ENCODE measurements at regions not wholly inside any gene's neighbourhood (a gene's known extent, or its start where the extent isn't known, plus 50 kb on each side); places are given as distances from the start of the nearest gene placed in this dataset.

DNA sequence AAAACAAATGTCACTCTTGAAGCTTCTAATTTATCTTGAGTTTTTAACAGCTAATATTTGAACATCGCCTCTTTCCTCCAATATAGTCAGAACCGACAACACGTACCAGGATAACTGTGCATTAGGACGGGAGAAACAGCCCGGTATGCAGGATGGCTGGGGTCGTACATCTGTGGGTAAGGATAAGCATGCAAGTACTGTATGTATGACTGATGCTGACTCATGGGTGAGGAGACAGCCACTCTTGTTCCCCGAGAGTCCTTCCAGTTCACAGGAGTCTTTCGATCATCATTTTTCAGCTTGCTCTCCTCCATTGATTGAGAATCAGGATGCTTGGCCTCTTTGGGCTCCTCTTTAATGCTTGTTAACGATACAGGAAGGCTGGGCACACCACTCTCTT, 102.3 kb downstream of the ZNF608 start (continued):
- TF ChIP-seq, protein P1, sequence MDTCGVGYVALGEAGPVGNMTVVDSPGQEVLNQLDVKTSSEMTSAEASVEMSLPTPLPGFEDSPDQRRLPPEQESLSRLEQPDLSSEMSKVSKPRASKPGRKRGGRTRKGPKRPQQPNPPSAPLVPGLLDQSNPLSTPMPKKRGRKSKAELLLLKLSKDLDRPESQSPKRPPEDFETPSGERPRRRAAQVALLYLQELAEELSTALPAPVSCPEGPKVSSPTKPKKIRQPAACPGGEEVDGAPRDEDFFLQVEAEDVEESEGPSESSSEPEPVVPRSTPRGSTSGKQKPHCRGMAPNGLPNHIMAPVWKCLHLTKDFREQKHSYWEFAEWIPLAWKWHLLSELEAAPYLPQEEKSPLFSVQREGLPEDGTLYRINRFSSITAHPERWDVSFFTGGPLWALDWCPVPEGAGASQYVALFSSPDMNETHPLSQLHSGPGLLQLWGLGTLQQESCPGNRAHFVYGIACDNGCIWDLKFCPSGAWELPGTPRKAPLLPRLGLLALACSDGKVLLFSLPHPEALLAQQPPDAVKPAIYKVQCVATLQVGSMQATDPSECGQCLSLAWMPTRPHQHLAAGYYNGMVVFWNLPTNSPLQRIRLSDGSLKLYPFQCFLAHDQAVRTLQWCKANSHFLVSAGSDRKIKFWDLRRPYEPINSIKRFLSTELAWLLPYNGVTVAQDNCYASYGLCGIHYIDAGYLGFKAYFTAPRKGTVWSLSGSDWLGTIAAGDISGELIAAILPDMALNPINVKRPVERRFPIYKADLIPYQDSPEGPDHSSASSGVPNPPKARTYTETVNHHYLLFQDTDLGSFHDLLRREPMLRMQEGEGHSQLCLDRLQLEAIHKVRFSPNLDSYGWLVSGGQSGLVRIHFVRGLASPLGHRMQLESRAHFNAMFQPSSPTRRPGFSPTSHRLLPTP (IDR thresholded peaks at IDR 0.05; ENCODE audit: borderline replicate concordance, extremely low read depth, insufficient read length), result no peak
- TF ChIP-seq KDM5B (IDR thresholded peaks at IDR 0.05; ENCODE audit: insufficient replicate concordance, low read depth, low read length) (no peak), HMGN3 (IDR thresholded peaks at IDR 0.05; ENCODE audit: borderline replicate concordance, extremely low read depth, insufficient read length, low read depth, low read length) (no peak), ZBTB8A (IDR thresholded peaks at IDR 0.05; ENCODE audit: partially characterized antibody) (no peak), KLF1 (tag; IDR thresholded peaks at IDR 0.05) (no peak), ZNF408 (CRISPR knock-in tag; IDR thresholded peaks at IDR 0.05; ENCODE audit: low read depth) (no peak), FOXK2 (conservative IDR thresholded peaks at IDR 0.05 in 1 of 2, IDR thresholded peaks at IDR 0.05 in 1 of 2; ENCODE audit: low read depth in 2 of 2) (no peak), ZNF77 (CRISPR knock-in tag; IDR thresholded peaks at IDR 0.05) (no peak), CC2D1A (IDR thresholded peaks at IDR 0.05) (no peak)
- TF ChIP-seq, protein P2, sequence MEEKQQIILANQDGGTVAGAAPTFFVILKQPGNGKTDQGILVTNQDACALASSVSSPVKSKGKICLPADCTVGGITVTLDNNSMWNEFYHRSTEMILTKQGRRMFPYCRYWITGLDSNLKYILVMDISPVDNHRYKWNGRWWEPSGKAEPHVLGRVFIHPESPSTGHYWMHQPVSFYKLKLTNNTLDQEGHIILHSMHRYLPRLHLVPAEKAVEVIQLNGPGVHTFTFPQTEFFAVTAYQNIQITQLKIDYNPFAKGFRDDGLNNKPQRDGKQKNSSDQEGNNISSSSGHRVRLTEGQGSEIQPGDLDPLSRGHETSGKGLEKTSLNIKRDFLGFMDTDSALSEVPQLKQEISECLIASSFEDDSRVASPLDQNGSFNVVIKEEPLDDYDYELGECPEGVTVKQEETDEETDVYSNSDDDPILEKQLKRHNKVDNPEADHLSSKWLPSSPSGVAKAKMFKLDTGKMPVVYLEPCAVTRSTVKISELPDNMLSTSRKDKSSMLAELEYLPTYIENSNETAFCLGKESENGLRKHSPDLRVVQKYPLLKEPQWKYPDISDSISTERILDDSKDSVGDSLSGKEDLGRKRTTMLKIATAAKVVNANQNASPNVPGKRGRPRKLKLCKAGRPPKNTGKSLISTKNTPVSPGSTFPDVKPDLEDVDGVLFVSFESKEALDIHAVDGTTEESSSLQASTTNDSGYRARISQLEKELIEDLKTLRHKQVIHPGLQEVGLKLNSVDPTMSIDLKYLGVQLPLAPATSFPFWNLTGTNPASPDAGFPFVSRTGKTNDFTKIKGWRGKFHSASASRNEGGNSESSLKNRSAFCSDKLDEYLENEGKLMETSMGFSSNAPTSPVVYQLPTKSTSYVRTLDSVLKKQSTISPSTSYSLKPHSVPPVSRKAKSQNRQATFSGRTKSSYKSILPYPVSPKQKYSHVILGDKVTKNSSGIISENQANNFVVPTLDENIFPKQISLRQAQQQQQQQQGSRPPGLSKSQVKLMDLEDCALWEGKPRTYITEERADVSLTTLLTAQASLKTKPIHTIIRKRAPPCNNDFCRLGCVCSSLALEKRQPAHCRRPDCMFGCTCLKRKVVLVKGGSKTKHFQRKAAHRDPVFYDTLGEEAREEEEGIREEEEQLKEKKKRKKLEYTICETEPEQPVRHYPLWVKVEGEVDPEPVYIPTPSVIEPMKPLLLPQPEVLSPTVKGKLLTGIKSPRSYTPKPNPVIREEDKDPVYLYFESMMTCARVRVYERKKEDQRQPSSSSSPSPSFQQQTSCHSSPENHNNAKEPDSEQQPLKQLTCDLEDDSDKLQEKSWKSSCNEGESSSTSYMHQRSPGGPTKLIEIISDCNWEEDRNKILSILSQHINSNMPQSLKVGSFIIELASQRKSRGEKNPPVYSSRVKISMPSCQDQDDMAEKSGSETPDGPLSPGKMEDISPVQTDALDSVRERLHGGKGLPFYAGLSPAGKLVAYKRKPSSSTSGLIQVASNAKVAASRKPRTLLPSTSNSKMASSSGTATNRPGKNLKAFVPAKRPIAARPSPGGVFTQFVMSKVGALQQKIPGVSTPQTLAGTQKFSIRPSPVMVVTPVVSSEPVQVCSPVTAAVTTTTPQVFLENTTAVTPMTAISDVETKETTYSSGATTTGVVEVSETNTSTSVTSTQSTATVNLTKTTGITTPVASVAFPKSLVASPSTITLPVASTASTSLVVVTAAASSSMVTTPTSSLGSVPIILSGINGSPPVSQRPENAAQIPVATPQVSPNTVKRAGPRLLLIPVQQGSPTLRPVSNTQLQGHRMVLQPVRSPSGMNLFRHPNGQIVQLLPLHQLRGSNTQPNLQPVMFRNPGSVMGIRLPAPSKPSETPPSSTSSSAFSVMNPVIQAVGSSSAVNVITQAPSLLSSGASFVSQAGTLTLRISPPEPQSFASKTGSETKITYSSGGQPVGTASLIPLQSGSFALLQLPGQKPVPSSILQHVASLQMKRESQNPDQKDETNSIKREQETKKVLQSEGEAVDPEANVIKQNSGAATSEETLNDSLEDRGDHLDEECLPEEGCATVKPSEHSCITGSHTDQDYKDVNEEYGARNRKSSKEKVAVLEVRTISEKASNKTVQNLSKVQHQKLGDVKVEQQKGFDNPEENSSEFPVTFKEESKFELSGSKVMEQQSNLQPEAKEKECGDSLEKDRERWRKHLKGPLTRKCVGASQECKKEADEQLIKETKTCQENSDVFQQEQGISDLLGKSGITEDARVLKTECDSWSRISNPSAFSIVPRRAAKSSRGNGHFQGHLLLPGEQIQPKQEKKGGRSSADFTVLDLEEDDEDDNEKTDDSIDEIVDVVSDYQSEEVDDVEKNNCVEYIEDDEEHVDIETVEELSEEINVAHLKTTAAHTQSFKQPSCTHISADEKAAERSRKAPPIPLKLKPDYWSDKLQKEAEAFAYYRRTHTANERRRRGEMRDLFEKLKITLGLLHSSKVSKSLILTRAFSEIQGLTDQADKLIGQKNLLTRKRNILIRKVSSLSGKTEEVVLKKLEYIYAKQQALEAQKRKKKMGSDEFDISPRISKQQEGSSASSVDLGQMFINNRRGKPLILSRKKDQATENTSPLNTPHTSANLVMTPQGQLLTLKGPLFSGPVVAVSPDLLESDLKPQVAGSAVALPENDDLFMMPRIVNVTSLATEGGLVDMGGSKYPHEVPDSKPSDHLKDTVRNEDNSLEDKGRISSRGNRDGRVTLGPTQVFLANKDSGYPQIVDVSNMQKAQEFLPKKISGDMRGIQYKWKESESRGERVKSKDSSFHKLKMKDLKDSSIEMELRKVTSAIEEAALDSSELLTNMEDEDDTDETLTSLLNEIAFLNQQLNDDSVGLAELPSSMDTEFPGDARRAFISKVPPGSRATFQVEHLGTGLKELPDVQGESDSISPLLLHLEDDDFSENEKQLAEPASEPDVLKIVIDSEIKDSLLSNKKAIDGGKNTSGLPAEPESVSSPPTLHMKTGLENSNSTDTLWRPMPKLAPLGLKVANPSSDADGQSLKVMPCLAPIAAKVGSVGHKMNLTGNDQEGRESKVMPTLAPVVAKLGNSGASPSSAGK (IDR thresholded peaks at IDR 0.05), result no peak
- TF ChIP-seq, protein P3, sequence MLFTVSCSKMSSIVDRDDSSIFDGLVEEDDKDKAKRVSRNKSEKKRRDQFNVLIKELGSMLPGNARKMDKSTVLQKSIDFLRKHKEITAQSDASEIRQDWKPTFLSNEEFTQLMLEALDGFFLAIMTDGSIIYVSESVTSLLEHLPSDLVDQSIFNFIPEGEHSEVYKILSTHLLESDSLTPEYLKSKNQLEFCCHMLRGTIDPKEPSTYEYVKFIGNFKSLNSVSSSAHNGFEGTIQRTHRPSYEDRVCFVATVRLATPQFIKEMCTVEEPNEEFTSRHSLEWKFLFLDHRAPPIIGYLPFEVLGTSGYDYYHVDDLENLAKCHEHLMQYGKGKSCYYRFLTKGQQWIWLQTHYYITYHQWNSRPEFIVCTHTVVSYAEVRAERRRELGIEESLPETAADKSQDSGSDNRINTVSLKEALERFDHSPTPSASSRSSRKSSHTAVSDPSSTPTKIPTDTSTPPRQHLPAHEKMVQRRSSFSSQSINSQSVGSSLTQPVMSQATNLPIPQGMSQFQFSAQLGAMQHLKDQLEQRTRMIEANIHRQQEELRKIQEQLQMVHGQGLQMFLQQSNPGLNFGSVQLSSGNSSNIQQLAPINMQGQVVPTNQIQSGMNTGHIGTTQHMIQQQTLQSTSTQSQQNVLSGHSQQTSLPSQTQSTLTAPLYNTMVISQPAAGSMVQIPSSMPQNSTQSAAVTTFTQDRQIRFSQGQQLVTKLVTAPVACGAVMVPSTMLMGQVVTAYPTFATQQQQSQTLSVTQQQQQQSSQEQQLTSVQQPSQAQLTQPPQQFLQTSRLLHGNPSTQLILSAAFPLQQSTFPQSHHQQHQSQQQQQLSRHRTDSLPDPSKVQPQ (CRISPR knock-in tag; IDR thresholded peaks at IDR 0.05; ENCODE audit: borderline replicate concordance), result no peak

Data from K562 (cell line).